RWPE2 (cell line): ENCODE measurements at regions not wholly inside any gene's neighbourhood (a gene's known extent, or its start where the extent isn't known, plus 50 kb on each side); places are given as distances from the start of the nearest gene placed in this dataset.
A peak's percentile ranks its signal among the peaks of the same experiment; 100 is the strongest.
"Not testable (repeated sequence)": the region's sequence is repeated elsewhere in the genome, so short reads cannot be mapped to it uniquely, and the experiment has no call there.

ENCODE experiments used
- ATAC-seq: fragments of 200-7000 bp; cut with Tn5 transposase; 3 replicates; pipeline ENCODE4 v1.9.1; 2021; ENCODE audit warnings: low read depth
- DNase-seq: peaks from one replicate; pipeline ENCODE4 v3.0.0-alpha.2; 2020; ENCODE audit warnings: low spot score
- H3K27ac ChIP-seq: fragments of 450-650 bp; 2 replicates; pipeline ENCODE4 v1.5.1; 2017; ENCODE audit warnings: mild to moderate bottlenecking; ENCODE audit not compliant: poor library complexity, severe bottlenecking
- H3K27me3 ChIP-seq: fragments of 250-450 bp; sonication (Bioruptor Pico); 2 replicates; pipeline ENCODE4 v1.5.1; 2021; ENCODE audit warnings: mild to moderate bottlenecking, moderate library complexity; ENCODE audit not compliant: insufficient read depth, poor library complexity, severe bottlenecking
- H3K36me3 ChIP-seq: fragments of 250-450 bp; sonication (Bioruptor Pico); 2 replicates; pipeline ENCODE4 v1.5.1; 2020; ENCODE audit warnings: low read depth, mild to moderate bottlenecking, moderate library complexity
- H3K4me1 ChIP-seq: fragments of 250-450 bp; sonication (Bioruptor Pico); 2 replicates; pipeline ENCODE4 v1.5.1; 2021; ENCODE audit warnings: mild to moderate bottlenecking, moderate library complexity; ENCODE audit not compliant: insufficient read depth, poor library complexity, severe bottlenecking
- H3K4me3 ChIP-seq: fragments of 250-450 bp; sonication (Bioruptor Pico); 2 replicates; pipeline ENCODE4 v1.5.1; 2021; ENCODE audit warnings: mild to moderate bottlenecking, moderate library complexity; ENCODE audit not compliant: severe bottlenecking
- H3K9me3 ChIP-seq: fragments of 250-450 bp; sonication (Bioruptor Pico); 2 replicates; pipeline ENCODE4 v1.5.1; 2021; ENCODE audit warnings: mild to moderate bottlenecking, moderate library complexity; ENCODE audit not compliant: severe bottlenecking
- CTCF ChIP-seq: fragments of 450-650 bp; IDR thresholded peaks from one replicate; pipeline ENCODE4 v1.5.1; 2017; ENCODE audit warnings: mild to moderate bottlenecking, moderate library complexity; ENCODE audit not compliant: poor library complexity, severe bottlenecking

GRCh38 chrX:83416273-83416672 is 91.8 kb upstream of the POU3F4 start:
- no peak overlapping the region for H3K27ac ChIP-seq
- H3K4me3 ChIP-seq: no peak overlapping the region
- H3K36me3 ChIP-seq: no peaks in the 10 kb centered on the region
- DNase-seq (no peak), ATAC-seq (no peak)
- no peaks in the 10 kb centered on the region for H3K27me3 ChIP-seq
- TF ChIP-seq CTCF: peak; percentile 41
- no peaks in the 10 kb centered on the region for H3K4me1 ChIP-seq
- no peaks in the 10 kb centered on the region for H3K9me3 ChIP-seq

GRCh38 chrX:83419030-83419792 is 88.9 kb upstream of the POU3F4 start:
- ATAC-seq: no peak
- H3K9me3 ChIP-seq: no peaks in the 10 kb centered on the region

GRCh38 chrX:83422836-83423235 is 85.3 kb upstream of the POU3F4 start:
- H3K4me3 ChIP-seq: no peak overlapping the region
- H3K9me3 ChIP-seq: no peaks in the 10 kb centered on the region
- H3K27ac ChIP-seq: no peak overlapping the region
- H3K4me1 ChIP-seq: no peaks in the 10 kb centered on the region
- no peak for TF ChIP-seq CTCF
- DNase-seq (no peak), ATAC-seq (no peak)
- H3K36me3 ChIP-seq: no peaks in the 10 kb centered on the region
- H3K27me3 ChIP-seq: no peaks in the 10 kb centered on the region

More at GRCh38 chrX:83419030-83419792, 88.9 kb upstream of the POU3F4 start:
- DNase-seq: no peak
- Histone ChIP-seq H3K27me3 (no peaks in the 10 kb centered on the region), H3K27ac (no peak overlapping the region), H3K4me1 (no peaks in the 10 kb centered on the region), H3K36me3 (no peaks in the 10 kb centered on the region), H3K4me3 (no peak overlapping the region)
- no peak for TF ChIP-seq CTCF

GRCh38 chrX:83442552-83442951 is 65.5 kb upstream of the POU3F4 start:
- not testable (repeated sequence) for ATAC-seq, DNase-seq

GRCh38 chrX:83446355-83446754 is 61.7 kb upstream of the POU3F4 start:
- ATAC-seq (no peak), DNase-seq (no peak)
- Histone ChIP-seq H3K9me3 (no peaks in the 10 kb centered on the region), H3K4me3 (no peak overlapping the region), H3K27me3 (no peaks in the 10 kb centered on the region), H3K36me3 (no peaks in the 10 kb centered on the region), H3K27ac (no peak overlapping the region), H3K4me1 (no peaks in the 10 kb centered on the region)
- no peak for TF ChIP-seq CTCF

More at GRCh38 chrX:83442552-83442951, 65.5 kb upstream of the POU3F4 start:
- H3K27ac ChIP-seq, H3K36me3 ChIP-seq, H3K27me3 ChIP-seq, H3K4me1 ChIP-seq, H3K4me3 ChIP-seq, H3K9me3 ChIP-seq: not testable (repeated sequence)
